HS-27A (cell line): ENCODE measurements at regions not wholly inside any gene's neighbourhood (a gene's known extent, or its start where the extent isn't known, plus 50 kb on each side); places are given as distances from the start of the nearest gene placed in this dataset.
"Not testable (repeated sequence)": the region's sequence is repeated elsewhere in the genome, so short reads cannot be mapped to it uniquely, and the experiment has no call there.

ENCODE experiments used
- DNase-seq: peaks from one replicate; pipeline ENCODE4 v3.0.0-alpha.2; 2012; ENCODE audit warnings: low read depth, missing footprints

GRCh38 chr10:9508606-9509005 lies 1454.1 kb downstream of the GATA3 start:
- no peak for DNase-seq

DNA sequence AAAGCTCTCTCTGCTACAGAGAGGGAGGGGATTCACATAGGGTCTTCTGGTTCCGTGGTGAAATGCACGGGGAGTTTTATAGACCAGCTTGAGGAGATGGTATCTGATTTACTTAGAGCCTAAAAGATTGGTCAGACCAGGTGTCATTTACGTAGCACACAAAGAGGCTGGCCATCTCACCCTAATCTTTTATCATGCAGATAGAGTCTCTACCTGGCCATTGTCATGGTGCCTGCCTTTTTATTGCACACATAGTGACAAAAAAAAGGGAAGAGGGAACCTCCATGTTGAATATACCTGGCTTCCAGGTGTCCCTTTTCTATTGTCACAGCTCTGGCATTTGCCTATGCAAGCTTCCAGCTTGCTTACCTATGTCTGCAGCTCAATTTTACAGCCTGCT lies 1456.1 kb downstream of the GATA3 start:
- DNase-seq, result no peak

DNA sequence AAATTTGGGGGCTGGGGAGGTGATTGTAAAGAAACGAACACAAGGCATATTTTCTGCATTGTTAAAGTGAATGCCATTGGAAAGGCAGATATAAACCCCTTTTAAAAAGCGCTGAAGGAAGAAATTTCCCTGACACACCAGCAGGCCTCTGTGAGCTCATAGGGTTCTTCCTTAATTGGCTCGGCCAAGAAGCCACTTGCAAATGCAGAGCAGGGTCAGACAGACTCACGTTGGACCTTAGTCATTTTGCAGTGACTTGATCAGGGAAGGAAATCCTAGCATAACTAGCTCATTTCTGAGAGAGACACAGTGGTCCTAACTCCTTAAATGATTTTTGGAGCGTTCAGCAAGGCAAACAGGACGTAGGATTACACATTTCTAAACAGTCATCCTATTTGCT lies 1461.4 kb downstream of the GATA3 start:
- no peak for DNase-seq

DNA sequence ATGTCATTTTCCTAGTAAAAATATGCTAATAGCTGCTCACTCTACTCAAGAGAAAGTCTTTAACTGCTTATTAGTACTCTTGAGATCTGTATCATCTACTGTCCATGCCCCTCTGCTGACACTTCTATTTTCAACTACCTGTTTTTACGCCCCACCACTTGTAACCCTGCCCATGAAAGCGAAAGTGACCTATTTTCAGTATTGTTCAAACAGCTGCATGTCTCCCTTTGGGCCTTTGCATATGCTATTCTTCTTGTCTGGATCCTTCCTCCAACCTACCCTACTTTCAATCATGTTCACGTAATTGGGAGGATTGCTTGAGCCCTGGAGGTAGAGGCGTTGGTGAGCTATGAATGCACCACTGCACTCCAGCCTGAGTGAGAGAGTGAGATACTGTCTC lies 1481.3 kb downstream of the GATA3 start:
- DNase-seq, result no peak

DNA sequence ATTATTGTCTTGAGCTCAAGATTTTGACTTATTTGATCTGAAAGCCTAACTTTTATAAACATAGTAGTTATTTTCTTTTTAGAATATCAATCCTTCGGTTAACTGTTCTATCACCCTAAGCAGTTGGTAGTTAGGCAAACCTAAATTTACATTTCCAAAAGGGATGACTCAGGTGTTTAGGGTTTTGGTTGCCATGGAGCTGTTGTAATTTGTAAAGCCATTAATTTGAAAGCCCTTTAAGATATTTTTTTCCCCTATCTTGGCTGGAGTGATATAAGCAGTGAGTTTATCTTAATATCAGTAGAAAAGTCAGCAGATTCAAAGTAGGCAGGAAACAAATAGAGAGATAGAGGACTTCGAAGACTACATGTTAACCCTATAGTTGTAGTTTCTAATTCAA lies 1472.6 kb upstream of the CELF2 start:
- DNase-seq, result no peak

DNA sequence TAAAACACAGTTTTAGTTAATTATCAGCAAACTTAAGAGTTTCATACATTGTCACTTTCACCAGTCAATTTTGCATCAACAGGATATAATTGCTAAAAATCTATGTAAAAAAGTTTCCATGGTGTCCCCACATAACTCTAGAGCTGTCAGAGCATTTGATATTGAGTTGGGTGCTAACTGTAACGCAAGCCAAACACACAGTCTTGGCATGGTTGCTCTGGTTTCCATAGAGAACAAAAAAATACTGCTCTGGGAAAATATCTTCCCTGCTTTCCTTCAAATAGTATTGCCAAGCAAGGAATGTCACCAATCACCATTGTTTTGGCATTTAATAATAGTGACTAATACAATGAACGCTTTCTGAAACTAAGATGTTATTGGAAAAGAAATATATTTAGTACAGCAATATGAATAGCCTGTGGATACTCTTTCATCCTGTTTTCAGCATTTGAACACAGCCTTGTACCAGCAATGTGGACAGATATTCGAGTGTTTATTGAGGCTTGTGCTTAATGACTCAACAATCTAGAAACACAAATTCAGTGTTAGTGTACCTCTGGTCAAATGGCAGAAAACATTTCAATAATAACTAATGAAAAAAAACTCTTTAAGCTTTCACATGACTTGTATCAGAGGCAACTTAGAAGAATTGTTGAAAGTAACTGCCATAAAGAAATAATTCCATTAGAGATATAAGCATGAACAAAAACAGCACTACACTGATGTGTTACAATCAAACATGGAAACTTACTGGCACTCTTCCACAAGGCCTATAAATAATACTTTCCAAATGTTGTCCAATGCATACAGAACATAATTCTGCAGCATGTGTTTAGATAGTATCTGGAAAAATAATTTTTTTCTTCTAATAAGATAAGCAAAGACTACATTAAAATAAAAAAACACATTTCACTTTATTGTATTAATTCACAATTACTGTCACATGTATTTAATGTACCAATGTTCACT lies 1469.5 kb upstream of the CELF2 start:
- DNase-seq, result no peak

DNA sequence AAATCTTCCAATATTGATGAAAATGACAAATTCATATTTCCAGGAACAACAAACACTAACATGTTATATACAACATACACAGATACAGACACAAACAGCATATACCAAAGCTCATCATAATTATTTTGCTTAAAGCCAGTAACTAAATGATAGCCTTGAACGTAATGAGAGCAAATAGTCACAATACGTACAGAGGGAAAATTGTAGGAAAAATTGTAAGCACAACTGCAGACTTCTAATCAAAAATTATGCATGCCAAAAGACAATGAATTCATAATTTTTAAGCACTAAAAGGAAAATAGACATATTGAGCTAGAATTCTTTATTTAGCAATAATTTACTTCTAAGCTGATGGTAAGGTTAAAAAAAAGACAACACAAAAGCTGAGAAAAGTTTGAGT lies 1466.9 kb upstream of the CELF2 start:
- DNase-seq, result no peak

DNA sequence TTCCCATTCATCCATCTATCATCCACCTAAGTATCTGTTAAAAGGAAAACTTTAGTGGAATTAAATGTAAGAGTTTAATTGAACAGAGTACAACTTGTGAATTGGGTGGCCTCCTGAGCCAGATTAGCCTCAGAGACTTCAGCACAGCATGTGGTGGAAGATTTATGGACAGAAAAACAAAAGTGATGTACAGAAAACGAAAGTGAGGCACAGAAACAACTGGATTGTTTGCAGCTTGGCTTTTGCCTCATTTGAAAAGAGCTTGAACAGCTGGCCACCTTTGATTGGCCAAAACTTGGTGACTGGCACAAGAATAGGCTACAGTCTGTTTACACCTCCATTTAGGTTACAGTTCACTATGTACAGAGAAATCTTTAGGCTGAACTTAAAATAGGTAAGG lies 1463.4 kb upstream of the CELF2 start:
- DNase-seq, result no peak

DNA sequence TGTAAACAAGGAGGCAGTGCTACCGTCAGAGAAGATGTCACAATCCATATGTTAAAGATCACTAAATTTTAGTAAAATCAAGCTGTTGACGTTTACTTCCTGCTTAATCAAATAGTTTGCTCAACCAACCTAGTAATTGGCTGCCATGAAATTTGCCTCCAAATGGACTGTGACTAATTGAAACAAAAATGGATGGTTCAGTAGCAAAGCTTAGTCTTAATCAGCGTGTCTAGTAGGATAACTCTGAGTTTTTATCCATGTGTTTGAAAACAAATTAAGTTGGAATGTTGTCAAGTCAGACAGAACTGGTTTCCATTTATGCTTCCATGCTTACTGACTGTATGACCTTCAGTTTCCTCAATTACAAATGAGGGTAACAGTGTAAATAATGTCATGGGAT lies 1456.7 kb upstream of the CELF2 start:
- no peak for DNase-seq

- DNase-seq, result no peak
Measured at GRCh38 chr10:9561821-9562505, 1455.7 kb upstream of the CELF2 start.

DNA sequence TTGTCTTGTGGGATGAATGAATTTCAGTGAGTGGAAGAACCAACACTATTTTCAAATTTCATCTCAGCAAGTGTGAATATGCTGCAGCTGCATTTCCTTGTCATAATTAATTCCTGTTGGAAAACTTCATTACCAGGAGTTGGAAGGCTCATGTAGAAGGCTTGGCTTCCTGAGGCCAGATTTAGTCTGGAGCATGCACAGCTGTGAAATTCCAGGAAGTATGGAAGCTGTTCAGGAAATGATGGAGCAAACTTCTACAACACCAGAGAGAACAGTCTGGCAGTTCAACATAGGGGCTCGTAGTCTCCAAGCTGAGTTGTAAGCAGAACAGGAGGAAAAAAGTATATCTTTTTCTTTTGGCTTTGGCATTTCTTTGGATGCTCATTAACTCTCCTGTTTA lies 1439.9 kb upstream of the CELF2 start:
- no peak for DNase-seq

- DNase-seq, result no peak
Measured at GRCh38 chr10:9579110-9579705, 1438.5 kb upstream of the CELF2 start.

- not testable (repeated sequence) for DNase-seq
Measured at GRCh38 chr10:9582803-9583202, 1434.9 kb upstream of the CELF2 start.

DNA sequence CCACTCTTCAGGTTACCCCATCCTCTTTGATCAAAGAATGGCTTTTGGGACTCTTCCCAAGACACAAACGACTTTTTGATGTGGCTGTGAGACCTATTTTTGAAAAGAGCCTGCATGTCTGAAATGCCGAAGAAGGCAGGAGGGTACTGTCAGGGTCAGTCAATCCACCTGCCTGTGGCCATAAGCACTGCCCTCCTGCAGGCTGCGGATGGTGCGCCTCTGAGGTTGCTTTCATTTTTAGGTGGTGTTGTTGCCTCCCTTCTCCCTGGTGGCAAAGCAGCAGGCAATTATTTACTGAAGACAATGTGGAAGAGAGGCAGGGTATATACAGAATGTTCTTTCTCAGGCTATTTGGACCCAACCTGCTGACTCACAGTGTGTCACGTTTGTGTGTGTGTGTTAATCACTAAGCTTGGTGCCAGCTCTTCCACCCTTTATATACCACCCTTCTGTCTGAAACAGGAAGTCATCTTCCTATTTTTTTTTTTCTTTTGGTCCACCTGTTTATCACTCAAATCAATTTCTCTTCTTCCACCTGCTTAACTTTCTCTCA lies 1421.2 kb upstream of the CELF2 start:
- DNase-seq, result no peak

DNA sequence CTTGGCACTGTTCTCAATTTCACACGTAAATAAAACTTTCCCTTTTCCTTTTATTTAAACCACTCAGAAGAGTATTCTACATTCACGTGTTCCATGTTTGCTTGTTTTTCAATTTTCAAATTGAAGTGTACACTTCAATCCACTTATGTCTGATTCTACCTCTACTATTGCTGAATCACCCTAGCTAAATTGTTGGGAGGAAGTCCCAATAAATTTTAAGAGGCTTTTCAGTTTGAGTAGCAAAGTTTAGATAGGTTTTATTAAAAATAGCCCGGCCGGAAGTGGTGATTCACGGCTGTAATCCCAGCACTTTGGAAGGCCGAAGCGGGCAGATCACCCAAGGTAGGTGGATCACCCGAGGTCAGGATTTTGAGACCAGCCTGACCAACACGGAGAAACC lies 1414.7 kb upstream of the CELF2 start:
- no peak for DNase-seq

DNA sequence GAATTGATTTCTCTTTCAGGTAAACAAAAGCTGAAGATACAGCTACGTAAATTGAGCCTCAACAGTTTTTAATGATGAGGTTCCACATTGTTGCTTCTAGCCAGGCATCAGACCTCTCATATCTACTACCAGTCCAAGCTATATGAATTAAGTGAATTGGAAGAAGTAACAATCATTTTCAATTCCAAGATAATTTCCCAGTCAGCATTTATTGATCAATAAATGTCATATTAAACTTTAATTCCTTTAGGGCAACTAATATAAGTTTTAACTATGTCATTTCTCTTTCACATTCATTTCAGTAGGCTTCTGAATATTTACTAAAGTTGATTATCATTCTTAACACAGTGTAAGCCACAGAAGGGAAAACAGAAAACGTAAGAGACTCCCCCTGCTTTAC lies 1413.7 kb upstream of the CELF2 start:
- DNase-seq, result no peak

DNA sequence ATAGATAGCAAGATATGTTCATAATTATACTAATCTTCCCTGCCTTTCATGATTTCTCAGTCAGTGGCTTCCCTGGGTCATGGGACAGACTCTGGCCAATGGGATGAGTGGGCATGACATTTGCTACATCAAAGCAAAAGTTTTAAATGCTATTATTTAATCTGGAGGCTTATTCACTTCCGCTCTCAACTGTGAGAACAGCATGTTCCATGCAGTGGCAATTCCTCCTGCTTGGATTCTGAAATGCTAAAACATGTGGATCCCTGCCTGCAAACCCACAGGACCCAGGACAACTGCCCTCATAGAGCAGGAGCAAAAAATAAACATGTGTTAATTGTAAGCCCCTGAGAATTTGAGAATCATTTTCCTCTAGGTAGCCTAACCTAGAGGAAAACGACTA lies 1412.4 kb upstream of the CELF2 start:
- no peak for DNase-seq

GRCh38 chr10:9608602-9609001 lies 1409.1 kb upstream of the CELF2 start:
- no peak for DNase-seq

DNA sequence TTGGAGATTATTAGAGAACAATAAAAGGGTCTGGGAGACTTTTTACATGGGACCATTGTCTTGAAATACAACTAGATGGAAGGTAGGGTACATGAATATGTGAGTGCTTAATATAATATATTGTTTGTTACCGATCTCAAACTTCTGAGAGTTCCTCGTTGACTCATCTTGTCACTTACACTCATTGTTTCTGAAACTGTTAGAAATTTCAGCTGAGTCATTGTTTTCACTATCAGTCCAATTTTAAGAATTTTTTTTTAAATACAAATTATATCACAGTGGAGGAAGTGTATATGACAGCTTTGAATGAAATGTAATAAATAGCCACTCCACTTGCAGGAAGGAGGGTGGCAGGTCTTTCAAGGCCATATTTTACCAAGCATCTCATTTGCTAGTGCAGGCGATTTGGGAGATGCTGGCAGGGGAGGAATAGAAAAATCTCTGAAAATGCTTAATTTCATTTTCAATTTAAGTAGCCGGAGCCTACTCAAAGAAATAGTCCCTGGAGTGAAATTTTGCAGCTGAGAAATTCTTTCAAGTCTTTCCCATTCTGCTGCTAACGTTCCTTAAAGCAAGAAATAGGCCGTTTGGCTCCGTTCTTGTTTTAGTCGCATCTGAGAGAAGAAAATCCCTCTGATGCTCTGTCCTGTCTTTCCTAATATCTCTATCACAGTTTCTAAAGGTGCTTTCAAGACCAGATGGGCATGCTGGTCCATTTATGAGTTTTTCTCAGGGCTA lies 1404.2 kb upstream of the CELF2 start:
- DNase-seq, result no peak

DNA sequence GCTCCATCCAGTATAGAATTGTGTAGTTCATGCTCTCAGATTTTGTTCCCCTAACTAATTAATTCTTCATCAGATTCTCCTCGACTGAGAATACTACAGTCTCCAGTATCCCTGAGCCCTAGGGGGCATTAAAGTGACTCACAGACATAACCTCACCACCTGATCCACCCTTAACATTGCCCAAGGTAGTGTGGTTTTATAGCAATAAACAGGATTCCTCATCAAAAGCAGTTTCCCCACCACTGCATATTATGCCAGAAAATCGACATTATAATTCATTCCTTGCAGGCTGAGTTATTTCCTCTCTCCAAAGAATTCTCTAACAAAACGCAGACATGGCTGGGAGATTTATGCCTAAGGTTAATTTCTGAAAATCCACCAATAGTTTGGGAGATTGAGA lies 1402.5 kb upstream of the CELF2 start:
- DNase-seq, result no peak

- no peak for DNase-seq
Measured at GRCh38 chr10:9621216-9621615, 1396.5 kb upstream of the CELF2 start.

DNA sequence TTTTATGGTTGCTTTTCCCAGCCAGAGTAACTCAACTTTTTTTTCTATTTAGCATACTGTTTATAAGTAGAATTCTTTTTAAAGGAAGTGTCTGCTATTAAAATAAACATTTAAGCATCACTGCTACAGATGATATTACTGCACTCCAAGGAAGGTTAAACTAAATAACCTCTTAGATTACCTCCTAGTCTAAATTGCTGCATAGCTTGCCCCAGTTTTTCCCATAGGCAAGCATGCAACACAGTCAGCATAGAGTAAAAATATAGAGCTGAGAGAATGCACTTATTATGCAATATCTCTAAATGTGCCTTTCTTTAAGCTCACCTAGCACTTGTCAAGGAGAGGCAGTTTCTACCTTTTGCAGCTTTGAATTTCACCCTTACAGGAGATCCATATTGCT lies 1392.4 kb upstream of the CELF2 start:
- no peak for DNase-seq
